H9 (cell line): ENCODE measurements at regions not wholly inside any gene's neighbourhood (a gene's known extent, or its start where the extent isn't known, plus 50 kb on each side); places are given as distances from the start of the nearest gene placed in this dataset.

Experiments
- DNase-seq: peaks from one replicate; pipeline ENCODE4 v3.0.0-alpha.2; 2017
- H2AFZ ChIP-seq: one replicate; pipeline ENCODE4 v1.6.1; 2013; ENCODE audit warnings: mild to moderate bottlenecking, low read length, control low read depth, moderate library complexity
- H2AK5ac ChIP-seq: 2 replicates; pipeline ENCODE4 v1.6.1; 2013; ENCODE audit warnings: low read length, control low read depth, mixed read lengths; ENCODE audit not compliant: insufficient read length
- H2BK120ac ChIP-seq: one replicate; pipeline ENCODE4 v1.6.1; 2013; ENCODE audit warnings: low read depth, mild to moderate bottlenecking, low read length, control low read depth, inconsistent platforms; ENCODE audit not compliant: poor library complexity, severe bottlenecking
- H2BK12ac ChIP-seq: 2 replicates; pipeline ENCODE4 v1.6.1; 2013; ENCODE audit warnings: low read length, control low read depth, mixed read lengths, low read depth; ENCODE audit not compliant: insufficient read length
- H2BK15ac ChIP-seq: 2 replicates; pipeline ENCODE4 v1.6.1; 2013; ENCODE audit warnings: low read depth, low read length, control low read depth
- H2BK20ac ChIP-seq: one replicate; pipeline ENCODE4 v1.6.1; 2013; ENCODE audit warnings: low read depth, mild to moderate bottlenecking, low read length, control low read depth, inconsistent platforms; ENCODE audit not compliant: poor library complexity, severe bottlenecking
- H2BK5ac ChIP-seq: 2 replicates; pipeline ENCODE4 v1.6.1; 2013; ENCODE audit warnings: low read length, control low read depth, mixed read lengths; ENCODE audit not compliant: insufficient read length
- H3K14ac ChIP-seq: 2 replicates; pipeline ENCODE4 v1.6.1; 2013; ENCODE audit warnings: low read length, control low read depth; ENCODE audit not compliant: insufficient read depth
- H3K18ac ChIP-seq: 2 replicates; pipeline ENCODE4 v1.6.1; 2013; ENCODE audit warnings: low read depth, mild to moderate bottlenecking, mixed read lengths, low read length, control low read depth; ENCODE audit not compliant: insufficient read length
- H3K23ac ChIP-seq: 2 replicates; pipeline ENCODE4 v1.6.1; 2013; ENCODE audit warnings: low read length, control low read depth, mixed read lengths, low read depth; ENCODE audit not compliant: insufficient read length
- H3K23me2 ChIP-seq: 2 replicates; pipeline ENCODE4 v1.6.1; 2013; ENCODE audit warnings: low read depth, mild to moderate bottlenecking, mixed read lengths, low read length, control low read depth; ENCODE audit not compliant: insufficient read length, poor library complexity, severe bottlenecking
- H3K27ac ChIP-seq: 2 replicates; pipeline ENCODE4 v1.5.1; 2013; ENCODE audit warnings: low read length, control low read depth, mixed read lengths, low read depth; ENCODE audit not compliant: insufficient read length
- H3K27me3 ChIP-seq: 2 replicates; pipeline ENCODE4 v1.6.1; 2013; ENCODE audit warnings: low read length, control low read depth, inconsistent platforms; ENCODE audit not compliant: insufficient read depth
- H3K4ac ChIP-seq: 2 replicates; pipeline ENCODE4 v1.6.1; 2013; ENCODE audit warnings: low read depth, mild to moderate bottlenecking, control low read depth, inconsistent platforms, low read length, moderate library complexity
- H3K4me1 ChIP-seq: 2 replicates; pipeline ENCODE4 v1.6.1; 2013; ENCODE audit warnings: low read length, control low read depth, inconsistent platforms; ENCODE audit not compliant: insufficient read depth
- H3K4me2 ChIP-seq: 2 replicates; pipeline ENCODE4 v1.6.1; 2013; ENCODE audit warnings: low read length, control low read depth, mixed read lengths; ENCODE audit not compliant: insufficient read length, insufficient read depth
- H3K56ac ChIP-seq: 2 replicates; pipeline ENCODE4 v1.6.1; 2013; ENCODE audit warnings: low read depth, mild to moderate bottlenecking, mixed read lengths, low read length, control low read depth; ENCODE audit not compliant: insufficient read length
- H3K79me1 ChIP-seq: 2 replicates; pipeline ENCODE4 v1.6.1; 2013; ENCODE audit warnings: low read depth, mild to moderate bottlenecking, moderate library complexity, low read length, control low read depth, inconsistent platforms; ENCODE audit not compliant: insufficient read depth, poor library complexity, severe bottlenecking
- H3K79me2 ChIP-seq: 2 replicates; pipeline ENCODE4 v1.6.1; 2013; ENCODE audit warnings: low read length, control low read depth, inconsistent platforms; ENCODE audit not compliant: insufficient read depth
- H3K9ac ChIP-seq: 2 replicates; pipeline ENCODE4 v1.6.1; 2013; ENCODE audit warnings: low read length, control low read depth, mixed read lengths; ENCODE audit not compliant: insufficient read length; ENCODE audit errors: extremely low read depth
- H3K9me3 ChIP-seq: one replicate; pipeline ENCODE4 v1.6.1; 2013; ENCODE audit warnings: low read depth, low read length, inconsistent platforms; ENCODE audit not compliant: control insufficient read depth
- H3T11ph ChIP-seq: one replicate; pipeline ENCODE4 v1.6.1; 2013; ENCODE audit warnings: mild to moderate bottlenecking, low read length, control low read depth, inconsistent platforms
- H4K20me1 ChIP-seq: one replicate; pipeline ENCODE4 v1.6.1; 2013; ENCODE audit not compliant: control insufficient read depth, insufficient read length, insufficient read depth
- H4K5ac ChIP-seq: 2 replicates; pipeline ENCODE4 v1.6.1; 2013; ENCODE audit warnings: low read depth, mild to moderate bottlenecking, mixed read lengths, low read length, control low read depth; ENCODE audit not compliant: insufficient read length
- H4K8ac ChIP-seq: replicated peaks from 2 replicates; pipeline ENCODE4 v1.6.1; 2013; ENCODE audit warnings: low read length, control low read depth, mixed read lengths, low read depth; ENCODE audit not compliant: insufficient read length
- H4K91ac ChIP-seq: 2 replicates; pipeline ENCODE4 v1.6.1; 2013; ENCODE audit warnings: low read depth, mild to moderate bottlenecking, moderate library complexity, mixed read lengths, low read length, control low read depth; ENCODE audit not compliant: insufficient read length
- H3K27ac Mint-ChIP-seq, 3 experiments: 2 replicates in 2 of 3; 3 replicates in 1 of 3; pipeline ENCODE4 v1.8.0; 2020 to 2021; ENCODE audit warnings: mixed read lengths in 3 of 3, mild to moderate bottlenecking in 1 of 3, moderate library complexity in 1 of 3
- H3K27me3 Mint-ChIP-seq: 2 replicates; pipeline ENCODE4 v1.8.0; 2021; ENCODE audit warnings: low read depth, mild to moderate bottlenecking, moderate library complexity, mixed read lengths
- H3K36me3 Mint-ChIP-seq, 3 experiments: 2 replicates in 2 of 3; 3 replicates in 1 of 3; pipeline ENCODE4 v1.8.0; 2020 to 2021; ENCODE audit warnings: low read depth in 3 of 3, mixed read lengths in 3 of 3; ENCODE audit not compliant: insufficient read depth in 1 of 3
- H3K4me1 Mint-ChIP-seq, 2 experiments: 2 replicates each; pipeline ENCODE4 v1.8.0; 2020; ENCODE audit warnings: mixed read lengths in 2 of 2
- H3K4me3 Mint-ChIP-seq, 2 experiments: 2 replicates in 1 of 2; 3 replicates in 1 of 2; pipeline ENCODE4 v1.8.0; 2020 to 2021; ENCODE audit warnings: mild to moderate bottlenecking in 2 of 2, mixed read lengths in 2 of 2, moderate library complexity in 1 of 2
- H3K9me3 Mint-ChIP-seq, 2 experiments: 2 replicates in 1 of 2; 3 replicates in 1 of 2; pipeline ENCODE4 v1.8.0; 2020; ENCODE audit warnings: mild to moderate bottlenecking in 2 of 2, mixed read lengths in 2 of 2, moderate library complexity in 1 of 2
- CTCF ChIP-seq: fragments of 200-600 bp; sonication (generic); conservative IDR thresholded peaks from 3 replicates; pipeline ENCODE4 v1.8.0; 2021; ENCODE audit warnings: antibody characterized with exemption, mild to moderate bottlenecking
- WGBS: extraction: QIAGEN DNeasy Blood & Tissue Kit; methylation state at CpG from one replicate; pipeline ENCODE4 v1.1.7; 2013; ENCODE audit warnings: missing lambda C conversion rate, low lambda C conversion rate, mixed read lengths; ENCODE audit not compliant: insufficient read length; ENCODE audit errors: extremely low coverage; 5-methylcytosine and 5-hydroxymethylcytosine counted together

- H3K56ac ChIP-seq, result no peak overlapping the region
- no peaks in the 10 kb centered on the region for H3K79me1 ChIP-seq
- H4K20me1 ChIP-seq, result no peaks in the 10 kb centered on the region
- no peak overlapping the region for H3T11ph ChIP-seq
- Mint-ChIP-seq H3K27ac (no peak overlapping the region), H3K36me3 (no peaks in the 10 kb centered on the region), H3K27me3 (no peaks in the 10 kb centered on the region), H3K4me3 (no peak overlapping the region), H3K4me1 (0 out of 4 replicates have a peak, but pooled peaks cover 0 to 3% of the 10 kb centered on the region in 2 experiments), H3K9me3 (no peaks in the 10 kb centered on the region)
- no peaks in the 10 kb centered on the region for H3K27me3 ChIP-seq
- H2AK5ac ChIP-seq, result no peak overlapping the region
- no peaks in the 10 kb centered on the region for H3K23me2 ChIP-seq
- no peak for DNase-seq
- H2BK5ac ChIP-seq, result no peak overlapping the region
- no peak for TF ChIP-seq CTCF
- no peak overlapping the region for H2BK20ac ChIP-seq
- no peak overlapping the region for H2BK15ac ChIP-seq
- H2BK12ac ChIP-seq, result no peak overlapping the region
- H2BK120ac ChIP-seq, result no peak overlapping the region
- no peak overlapping the region for H3K27ac ChIP-seq
- H4K91ac ChIP-seq, result no peak overlapping the region
- no peaks in the 10 kb centered on the region for H3K9me3 ChIP-seq
- H4K8ac ChIP-seq, result no peak overlapping the region
- no peak overlapping the region for H4K5ac ChIP-seq
- no peak overlapping the region for H3K4ac ChIP-seq
- H3K18ac ChIP-seq, result no peak overlapping the region
- H3K9ac ChIP-seq, result no peak overlapping the region
- H3K4me2 ChIP-seq, result no peak overlapping the region
- no peak overlapping the region for H3K23ac ChIP-seq
- no peak overlapping the region for H3K14ac ChIP-seq
- no peaks in the 10 kb centered on the region for H3K79me2 ChIP-seq
- no peak overlapping the region for H2AFZ ChIP-seq
- H3K4me1 ChIP-seq, result no peaks in the 10 kb centered on the region
- WGBS, result no CpG with 5 or more reads among the region's 1 CpG
Measured at GRCh38 chr1:101592845-101593244, 356.0 kb downstream of the S1PR1 start.
